ENCODE measurements at regions not wholly inside any gene's neighbourhood (a gene's known extent, or its start where the extent isn't known, plus 50 kb on each side); places are given as distances from the start of the nearest gene placed in this dataset.

DNA sequence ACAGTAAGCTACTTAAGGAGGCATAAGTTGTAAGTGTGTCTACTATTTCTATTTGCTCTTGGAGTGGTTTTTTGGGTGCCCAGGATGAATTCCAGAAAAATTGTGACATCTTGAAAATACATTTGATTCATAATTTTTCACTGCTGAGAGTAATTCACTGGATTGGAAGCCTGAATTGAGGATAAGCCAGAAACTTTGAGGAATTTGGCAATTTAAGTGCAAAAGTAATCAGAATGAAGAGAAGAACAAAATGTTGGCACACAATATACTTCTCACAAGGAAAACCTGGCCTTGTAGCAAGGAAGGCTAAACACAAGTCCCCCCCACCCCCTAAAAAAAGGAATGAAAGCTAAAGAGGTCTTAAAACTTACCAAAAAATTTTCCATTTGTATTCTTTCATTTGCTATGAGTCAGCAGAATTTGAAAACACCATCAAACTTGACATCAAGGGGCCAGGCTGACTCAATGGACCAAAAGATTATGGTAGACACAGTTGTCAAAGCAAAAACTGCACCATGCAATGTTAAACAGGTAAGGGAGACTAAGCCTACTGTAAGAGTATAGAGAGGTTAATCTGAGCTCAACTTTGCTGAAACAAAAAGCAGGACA lies 840.0 kb downstream of the FRK start:
- Histone ChIP-seq H3K79me2 (ENCODE audit: control insufficient read depth in 1 of 2, insufficient read depth in 2 of 2, low read length in 2 of 2) (no peaks in the 10 kb centered on the region), H3K18ac (ENCODE audit: extremely low read depth, low read length) (no peak overlapping the region), H3K23me2 (ENCODE audit: low read depth, low read length) (no peaks in the 10 kb centered on the region), H3K36me3 (ENCODE audit: control insufficient read depth in 2 of 4, insufficient read depth in 4 of 4, low read length in 3 of 4) (no peaks in the 10 kb centered on the region; a peak in 1 of 8 replicates), H2AFZ (ENCODE audit: low read length) (no peak overlapping the region), H3K4me2 (ENCODE audit: insufficient read depth in 1 of 2, low read depth in 2 of 2, low read length in 2 of 2) (no peak overlapping the region), H3K9ac (replicated peaks in 1 of 4; ENCODE audit: extremely low read depth in 1 of 4, low read depth in 3 of 4, low read length in 3 of 4) (no peak overlapping the region), H2BK120ac (replicated peaks; ENCODE audit: low read depth, low read length) (no peak overlapping the region), H3K14ac (ENCODE audit: insufficient read length) (no peak overlapping the region), H3K9me3 (ENCODE audit: insufficient read depth in 2 of 2, low read depth in 1 of 2, low read length in 1 of 2) (peaks cover 11 to 12% of the 10 kb centered on the region in 2 experiments; a peak in 3 of 4 replicates), H2BK20ac (ENCODE audit: low read length) (no peak overlapping the region), H4K20me1 (replicated peaks in 1 of 2; ENCODE audit: control insufficient read depth in 1 of 2, insufficient read depth in 2 of 2, low read length in 2 of 2) (no peaks in the 10 kb centered on the region), H2BK12ac (ENCODE audit: low read depth, low read length) (no peak overlapping the region), H3K56ac (replicated peaks; ENCODE audit: insufficient read length, low read depth, low read length) (no peak overlapping the region), H4K5ac (ENCODE audit: insufficient read length, low read depth, low read length) (no peak overlapping the region), H3K4me1 (replicated peaks in 1 of 4; ENCODE audit: control insufficient read depth in 3 of 4, insufficient read depth in 4 of 4, low read length in 3 of 4) (no peaks in the 10 kb centered on the region), H3K4ac (replicated peaks; ENCODE audit: insufficient read length, low read depth, low read length) (no peak overlapping the region), H2BK5ac (ENCODE audit: low read depth, low read length) (no peak overlapping the region), H4K91ac (replicated peaks; ENCODE audit: insufficient read length, low read length) (no peak overlapping the region), H4K8ac (ENCODE audit: extremely low read depth, insufficient read depth, low read length) (no peak overlapping the region), H3K27me3 (replicated peaks in 1 of 4; ENCODE audit: control insufficient read depth in 3 of 4, extremely low read depth in 1 of 4, insufficient read depth in 3 of 4, low read length in 3 of 4) (peaks cover 19 to 49% (median 25%) of the 10 kb centered on the region in 4 experiments), H3K4me3 (ENCODE audit: extremely low read depth in 1 of 4, insufficient read depth in 2 of 4, low read depth in 3 of 4, low read length in 4 of 4) (no peak overlapping the region), H3K23ac (ENCODE audit: insufficient read length) (no peak overlapping the region), H3K79me1 (ENCODE audit: low read depth, low read length) (no peaks in the 10 kb centered on the region), H3K27ac (ENCODE audit: low read depth, low read length) (no peak overlapping the region), H2BK15ac (ENCODE audit: low read length) (no peak overlapping the region), H2AK5ac (ENCODE audit: low read depth, low read length) (no peak overlapping the region)
- DNase-seq (ENCODE audit: low read depth in 1 of 2, low spot score in 2 of 2), result no peak
- CTCF ChIA-PET (ENCODE audit: partially characterized antibody), result interaction anchor here (0.7 kb wide), 1 partner anchor 326 kb away, joined by 3 read pairs; no protein-coding TSS in a partner anchor
- no peak for FAIRE-seq
- POLR2A ChIA-PET (ENCODE audit: partially characterized antibody), result no interaction called here
- TF ChIP-seq MAFK (IDR thresholded peaks at IDR 0.05; ENCODE audit: low read depth, low read length), result peak; percentile 49; the same call in 1 of the 2 replicates
- no peak for TF ChIP-seq SUZ12 (IDR thresholded peaks at IDR 0.05; ENCODE audit: low read length)
